Neuronal stem cell (in vitro differentiated cells): ENCODE measurements at regions not wholly inside any gene's neighbourhood (a gene's known extent, or its start where the extent isn't known, plus 50 kb on each side); places are given as distances from the start of the nearest gene placed in this dataset.

Experiments used
- DNase-seq: peaks from one replicate; pipeline ENCODE4 v3.0.0-alpha.2; 2013; ENCODE audit warnings: low spot score
- H2AFZ ChIP-seq: one replicate; pipeline ENCODE4 v1.6.1; 2013; ENCODE audit warnings: mild to moderate bottlenecking, low read length, inconsistent platforms
- H2AK5ac ChIP-seq: 2 replicates; pipeline ENCODE4 v1.6.1; 2013; ENCODE audit warnings: low read depth, mild to moderate bottlenecking, inconsistent platforms, low read length, moderate library complexity, mixed read lengths
- H2BK120ac ChIP-seq: 2 replicates; pipeline ENCODE4 v1.6.1; 2013; ENCODE audit warnings: low read depth, mild to moderate bottlenecking, inconsistent platforms, low read length, moderate library complexity, mixed read lengths
- H2BK12ac ChIP-seq: one replicate; pipeline ENCODE4 v1.6.1; 2013; ENCODE audit warnings: low read length, inconsistent platforms
- H2BK15ac ChIP-seq: 2 replicates; pipeline ENCODE4 v1.6.1; 2013; ENCODE audit warnings: mild to moderate bottlenecking, low read length, inconsistent platforms, mixed read lengths
- H2BK5ac ChIP-seq: one replicate; pipeline ENCODE4 v1.6.1; 2013; ENCODE audit warnings: inconsistent platforms, mild to moderate bottlenecking, low read length, moderate library complexity
- H3K14ac ChIP-seq: one replicate; pipeline ENCODE4 v1.6.1; 2013; ENCODE audit warnings: low read length, inconsistent platforms
- H3K18ac ChIP-seq: 2 replicates; pipeline ENCODE4 v1.6.1; 2013; ENCODE audit warnings: low read length, inconsistent platforms
- H3K23ac ChIP-seq: 2 replicates; pipeline ENCODE4 v1.6.1; 2013; ENCODE audit warnings: low read depth, mild to moderate bottlenecking, mixed read lengths, low read length, inconsistent platforms; ENCODE audit not compliant: poor library complexity
- H3K27ac ChIP-seq: replicated peaks from 3 replicates; pipeline ENCODE4 v1.5.1; 2013; ENCODE audit warnings: low read length, inconsistent platforms
- H3K27me3 ChIP-seq, 3 experiments: 2 replicates each; pipeline ENCODE4 v1.6.1; 2013; ENCODE audit warnings: low read length in 3 of 3, mild to moderate bottlenecking in 2 of 3, inconsistent platforms in 1 of 3, low read depth in 1 of 3, mixed read lengths in 1 of 3, moderate library complexity in 1 of 3; ENCODE audit not compliant: control insufficient read depth in 3 of 3, insufficient read depth in 3 of 3
- H3K36me3 ChIP-seq, 2 donors: replicated peaks in 1 of 2; 2 replicates each; pipeline ENCODE4 v1.6.1; 2013; ENCODE audit warnings: low read length in 2 of 2; ENCODE audit not compliant: control insufficient read depth in 2 of 2, insufficient read depth in 2 of 2
- H3K4ac ChIP-seq: 2 replicates; pipeline ENCODE4 v1.6.1; 2013; ENCODE audit warnings: inconsistent platforms, mild to moderate bottlenecking, low read length, moderate library complexity
- H3K4me1 ChIP-seq, 2 donors: 1 replicate in 1 of 2; 2 replicates in 1 of 2; pipeline ENCODE4 v1.6.1; 2013; ENCODE audit warnings: low read length in 2 of 2, low read depth in 1 of 2; ENCODE audit not compliant: control insufficient read depth in 2 of 2, insufficient read depth in 1 of 2
- H3K4me2 ChIP-seq: one replicate; pipeline ENCODE4 v1.6.1; 2013; ENCODE audit warnings: mild to moderate bottlenecking, low read length, inconsistent platforms; ENCODE audit not compliant: insufficient read depth, poor library complexity, severe bottlenecking
- H3K4me3 ChIP-seq, 2 donors: 2 replicates each; pipeline ENCODE4 v1.5.1; 2013; ENCODE audit warnings: low read length in 2 of 2, mild to moderate bottlenecking in 2 of 2, inconsistent platforms in 1 of 2, moderate library complexity in 1 of 2
- H3K79me1 ChIP-seq: one replicate; pipeline ENCODE4 v1.6.1; 2013; ENCODE audit warnings: low read depth, mild to moderate bottlenecking, inconsistent platforms, low read length, moderate library complexity
- H3K9ac ChIP-seq: one replicate; pipeline ENCODE4 v1.6.1; 2013; ENCODE audit warnings: mild to moderate bottlenecking, low read depth, low read length, inconsistent platforms; ENCODE audit not compliant: poor library complexity
- H3K9me3 ChIP-seq, 2 donors: replicated peaks in 1 of 2; 2 replicates each; pipeline versions ENCODE3 to v1.6.1; 2013; ENCODE audit warnings: low read length in 2 of 2, mild to moderate bottlenecking in 2 of 2, inconsistent platforms in 1 of 2, low read depth in 1 of 2, mixed read lengths in 1 of 2, moderate library complexity in 1 of 2; ENCODE audit not compliant: control insufficient read depth in 2 of 2, insufficient read depth in 1 of 2
- H4K8ac ChIP-seq: one replicate; pipeline ENCODE4 v1.6.1; 2013; ENCODE audit warnings: low read depth, mild to moderate bottlenecking, inconsistent platforms, low read length, moderate library complexity
- H4K91ac ChIP-seq: one replicate; pipeline ENCODE4 v1.6.1; 2013; ENCODE audit warnings: low read length, low read depth, mild to moderate bottlenecking, inconsistent platforms; ENCODE audit not compliant: poor library complexity
- WGBS, 2 donors: extraction: QIAGEN DNeasy Blood & Tissue Kit; methylation state at CpG; one replicate each; pipeline ENCODE4 v1.1.7; 2013; ENCODE audit warnings: missing lambda C conversion rate in 2 of 2, mixed read lengths in 1 of 2; ENCODE audit not compliant: insufficient read length in 2 of 2, insufficient replicate concordance in 1 of 2; ENCODE audit errors: extremely low coverage in 2 of 2; 5-methylcytosine and 5-hydroxymethylcytosine counted together

- Histone ChIP-seq H4K8ac (no peak overlapping the region), H3K14ac (no peak overlapping the region), H2BK5ac (no peak overlapping the region), H3K79me1 (no peaks in the 10 kb centered on the region), H2BK12ac (no peak overlapping the region), H3K18ac (no peak overlapping the region), H3K4me3 (no peak overlapping the region), H2BK15ac (no peak overlapping the region), H3K27me3 (peaks cover 0 to 29% (median 0%) of the 10 kb centered on the region in 3 experiments), H3K9me3 (no peaks in the 10 kb centered on the region), H3K4me2 (no peak overlapping the region), H3K4ac (no peak overlapping the region), H3K4me1 (peaks cover 0 to 4% of the 10 kb centered on the region in 2 donors), H3K27ac (no peak overlapping the region), H3K9ac (no peak overlapping the region), H2AFZ (no peak overlapping the region), H3K23ac (no peak overlapping the region), H4K91ac (no peak overlapping the region), H2AK5ac (no peak overlapping the region), H2BK120ac (no peak overlapping the region), H3K36me3 (no peaks in the 10 kb centered on the region)
- no peak for DNase-seq
- no CpG with 5 or more reads among the region's 9 CpGs for WGBS, 2 donors
Measured at GRCh38 chr3:194857469-194858113, 171.9 kb downstream of the FAM43A start.

GRCh38 chr3:194858382-194858781 is 172.7 kb downstream of the FAM43A start:
- Histone ChIP-seq H3K9me3 (no peaks in the 10 kb centered on the region), H3K27ac (no peak overlapping the region), H3K4ac (no peak overlapping the region), H2BK120ac (no peak overlapping the region), H3K18ac (no peak overlapping the region), H3K27me3 (peaks cover 0 to 24% (median 0%) of the 10 kb centered on the region in 3 experiments), H3K9ac (no peak overlapping the region), H3K4me2 (no peak overlapping the region), H4K8ac (no peak overlapping the region), H4K91ac (no peak overlapping the region), H2BK5ac (no peak overlapping the region), H3K23ac (no peak overlapping the region), H2AFZ (no peak overlapping the region), H3K36me3 (no peaks in the 10 kb centered on the region), H2AK5ac (no peak overlapping the region), H3K4me3 (no peak overlapping the region), H3K79me1 (no peaks in the 10 kb centered on the region), H2BK15ac (no peak overlapping the region), H3K4me1 (no peaks in the 10 kb centered on the region), H2BK12ac (no peak overlapping the region), H3K14ac (no peak overlapping the region)
- no peak for DNase-seq
- no CpG with 5 or more reads among the region's 2 CpGs for WGBS, 2 donors

GRCh38 chr3:194860725-194861124 is 175.0 kb downstream of the FAM43A start:
- Histone ChIP-seq H4K91ac (no peak overlapping the region), H2BK120ac (no peak overlapping the region), H3K79me1 (no peaks in the 10 kb centered on the region), H3K9ac (no peak overlapping the region), H2AK5ac (no peak overlapping the region), H3K4me3 (no peak overlapping the region), H3K27ac (no peak overlapping the region), H3K18ac (no peak overlapping the region), H2BK5ac (no peak overlapping the region), H3K4me1 (no peaks in the 10 kb centered on the region), H3K27me3 (peaks cover 0 to 26% (median 0%) of the 10 kb centered on the region in 3 experiments), H3K4ac (no peak overlapping the region), H4K8ac (no peak overlapping the region), H3K9me3 (no peaks in the 10 kb centered on the region), H3K14ac (peak overlapping the region; percentile 50), H2BK15ac (no peak overlapping the region), H2AFZ (no peak overlapping the region), H3K4me2 (no peak overlapping the region), H3K36me3 (no peaks in the 10 kb centered on the region), H3K23ac (no peak overlapping the region), H2BK12ac (no peak overlapping the region)
- no CpG with 5 or more reads among the region's 9 CpGs for WGBS, 2 donors
- no peak for DNase-seq

- H3K4me2 ChIP-seq: no peak overlapping the region
- H3K27ac ChIP-seq: no peak overlapping the region
- no peak overlapping the region for H2BK15ac ChIP-seq
- H3K36me3 ChIP-seq: no peaks in the 10 kb centered on the region
- H3K9me3 ChIP-seq: no peaks in the 10 kb centered on the region
- no peak overlapping the region for H3K9ac ChIP-seq
- no peak overlapping the region for H2BK5ac ChIP-seq
- no peak overlapping the region for H4K8ac ChIP-seq
- H3K79me1 ChIP-seq: no peaks in the 10 kb centered on the region
- no peak for DNase-seq
- peaks cover 0 to 26% (median 0%) of the 10 kb centered on the region in 3 experiments for H3K27me3 ChIP-seq
- no peak overlapping the region for H2AFZ ChIP-seq
- no CpG with 5 or more reads among the region's 4 CpGs for WGBS, 2 donors
- H3K23ac ChIP-seq: no peak overlapping the region
- H3K4me1 ChIP-seq: no peaks in the 10 kb centered on the region
- H3K14ac ChIP-seq: no peak overlapping the region
- no peak overlapping the region for H3K4ac ChIP-seq
- H4K91ac ChIP-seq: no peak overlapping the region
- no peak overlapping the region for H2BK120ac ChIP-seq
- no peak overlapping the region for H2AK5ac ChIP-seq
- H3K18ac ChIP-seq: no peak overlapping the region
- H2BK12ac ChIP-seq: no peak overlapping the region
- no peak overlapping the region for H3K4me3 ChIP-seq
Measured at GRCh38 chr3:194861375-194861774, 175.7 kb downstream of the FAM43A start.
